ENCODE measurements at regions not wholly inside any gene's neighbourhood (a gene's known extent, or its start where the extent isn't known, plus 50 kb on each side); places are given as distances from the start of the nearest gene placed in this dataset.

GRCh38 chr6:144340541-144341371, 55.6 kb downstream of the UTRN start:
- TF ChIP-seq CTCF (conservative IDR thresholded peaks at IDR 0.05) (no peak), ZFX (IDR thresholded peaks at IDR 0.05) (no peak)
- no peak overlapping the region for H3K27ac ChIP-seq

- H3K27ac ChIP-seq: no peak overlapping the region
- TF ChIP-seq ZFX (IDR thresholded peaks at IDR 0.05) (no peak), CTCF (conservative IDR thresholded peaks at IDR 0.05) (no peak)
These were observed 56.8 kb downstream of the UTRN start for GRCh38 chr6:144341831-144342527.

- TF ChIP-seq CTCF (conservative IDR thresholded peaks at IDR 0.05) (no peak), ZFX (IDR thresholded peaks at IDR 0.05) (no peak)
- no peak overlapping the region for H3K27ac ChIP-seq
These were observed 58.7 kb downstream of the UTRN start for GRCh38 chr6:144343701-144344428.

GRCh38 chr6:144344646-144345045, 59.5 kb downstream of the UTRN start:
- TF ChIP-seq CTCF (conservative IDR thresholded peaks at IDR 0.05): no peak
- TF ChIP-seq ZFX (IDR thresholded peaks at IDR 0.05): no peak
- no peak overlapping the region for H3K27ac ChIP-seq

- no peak overlapping the region for H3K27ac ChIP-seq
- TF ChIP-seq ZFX (IDR thresholded peaks at IDR 0.05): no peak
- no peak for TF ChIP-seq CTCF (conservative IDR thresholded peaks at IDR 0.05)
These were observed 60.3 kb downstream of the UTRN start for GRCh38 chr6:144345451-144345850.

- TF ChIP-seq ZFX (IDR thresholded peaks at IDR 0.05): no peak
- TF ChIP-seq CTCF (conservative IDR thresholded peaks at IDR 0.05): no peak
- no peak overlapping the region for H3K27ac ChIP-seq
These were observed 61.7 kb downstream of the UTRN start for GRCh38 chr6:144346719-144347447.

Data from C4-2B (cell line).